Esophagus squamous epithelium (tissue), 4 donors: ENCODE measurements at regions not wholly inside any gene's neighbourhood (a gene's known extent, or its start where the extent isn't known, plus 50 kb on each side); places are given as distances from the start of the nearest gene placed in this dataset.

ENCODE experiments used
- CTCF ChIP-seq, 6 experiments: fragments of 450-650 bp in 4 of 6; fragments of 200-600 bp in 2 of 6; sonication (generic) in 2 of 6; IDR thresholded peaks; one replicate each; pipeline ENCODE4 v1.5.1; 2016 to 2019; ENCODE audit warnings: antibody characterized with exemption in 6 of 6, mild to moderate bottlenecking in 4 of 6, moderate library complexity in 4 of 6
- POLR2A ChIP-seq, 4 donors: fragments of 450-650 bp; IDR thresholded peaks; one replicate each; pipeline ENCODE4 v1.6.1; 2017; ENCODE audit warnings: antibody characterized with exemption in 4 of 4, mild to moderate bottlenecking in 4 of 4, moderate library complexity in 3 of 4

- TF ChIP-seq CTCF (IDR thresholded peaks at IDR 0.05) = no peak
- TF ChIP-seq POLR2A (IDR thresholded peaks at IDR 0.05) = no peak
These were observed 557.4 kb upstream of the ZFHX3 start for GRCh38 chr16:73605309-73605708.
